Kidney (tissue), 13 donors: ENCODE measurements at regions not wholly inside any gene's neighbourhood (a gene's known extent, or its start where the extent isn't known, plus 50 kb on each side); places are given as distances from the start of the nearest gene placed in this dataset.
"Not testable (repeated sequence)": the region's sequence is repeated elsewhere in the genome, so short reads cannot be mapped to it uniquely, and the experiment has no call there.

Experiments used
- DNase-seq, 5 donors: peaks; one replicate each; pipeline ENCODE4 v3.0.0-alpha.2; 2013 to 2020
- FAIRE-seq: peaks from 2 replicates; lab custom pipeline; 2012; peaks lifted over from hg19 to GRCh38; lab: Jason Lieb, UNC
- H3K27ac ChIP-seq, 2 donors: one replicate each; pipeline ENCODE4 v1.7.0; 2013; ENCODE audit warnings: low read depth in 2 of 2, low read length in 2 of 2, inconsistent platforms in 1 of 2
- H3K27me3 ChIP-seq: one replicate; pipeline ENCODE4 v1.7.1; 2013; ENCODE audit warnings: low read length, inconsistent platforms; ENCODE audit not compliant: control insufficient read depth, insufficient read depth
- H3K36me3 ChIP-seq, 3 donors: one replicate each; pipeline versions ENCODE4 v1.7.0 to v1.7.1; 2013; ENCODE audit warnings: low read length in 3 of 3, control low read depth in 1 of 3, inconsistent platforms in 1 of 3; ENCODE audit not compliant: insufficient read depth in 3 of 3, control insufficient read depth in 2 of 3
- H3K4me1 ChIP-seq, 3 donors: one replicate each; pipeline versions ENCODE4 v1.7.0 to v1.7.1; 2013; ENCODE audit warnings: low read length in 3 of 3, inconsistent platforms in 1 of 3, low read depth in 1 of 3; ENCODE audit not compliant: control insufficient read depth in 2 of 3, insufficient read depth in 2 of 3
- H3K4me3 ChIP-seq, 3 donors: one replicate each; pipeline versions ENCODE4 v1.7.0 to v1.8.1; 2013; ENCODE audit warnings: low read length in 3 of 3, control low read depth in 1 of 3, inconsistent platforms in 1 of 3
- H3K9ac ChIP-seq, 3 donors: one replicate each; pipeline versions ENCODE4 v1.7.0 to v1.7.1; 2013; ENCODE audit warnings: low read length in 3 of 3, control low read depth in 1 of 3, inconsistent platforms in 1 of 3
- H3K9me3 ChIP-seq, 3 donors: one replicate each; pipeline versions ENCODE4 v1.7.0 to v1.7.1; 2013; ENCODE audit warnings: low read length in 3 of 3, control low read depth in 1 of 3, inconsistent platforms in 1 of 3; ENCODE audit not compliant: control insufficient read depth in 2 of 3, insufficient read depth in 1 of 3
- CTCF ChIP-seq: IDR thresholded peaks from 3 replicates; pipeline ENCODE4 v1.5.1; 2012; ENCODE audit warnings: mild to moderate bottlenecking, moderate library complexity, borderline replicate concordance; ENCODE audit not compliant: insufficient read depth; ENCODE audit errors: extremely low read depth
- intact Hi-C: fragments of 100-400 bp; cut with DNase I; formaldehyde crosslinking; loops from one replicate; pipeline ENCODE4 v1.11.1; 2022
- donor health status: control.
- donor health status: control.
- donor health status: control.
- donor health status: control.
- donor health status: control.
- donor health status: DM: yes; HTN: yes; CAD: no.
- donor health status: Normal renal cell carcinoma (clear cell type).

GRCh38 chr2:132268284-132268976, 106.7 kb upstream of the ANKRD30BL start:
- peak in 4 of 5 donors; percentile 96 to 97 (median 96) for DNase-seq
- H3K27ac ChIP-seq, FAIRE-seq, H3K4me1 ChIP-seq, H3K27me3 ChIP-seq, intact Hi-C loops, H3K36me3 ChIP-seq, H3K9me3 ChIP-seq, H3K9ac ChIP-seq: not testable (repeated sequence)
- peak overlapping the region in 1 of 3 donors; percentile 39 for H3K4me3 ChIP-seq
- peak; percentile 38 for TF ChIP-seq CTCF

- Histone ChIP-seq H3K27ac (no peak overlapping the region), H3K4me1 (peaks cover 0 to 2% (median 0%) of the 10 kb centered on the region in 3 donors), H3K4me3 (no peak overlapping the region), H3K36me3 (no peaks in the 10 kb centered on the region), H3K27me3 (peaks cover 3% of the 10 kb centered on the region), H3K9me3 (no peaks in the 10 kb centered on the region), H3K9ac (no peak overlapping the region)
- no peak for DNase-seq
- no peak for TF ChIP-seq CTCF
- FAIRE-seq: no peak
- intact Hi-C loops: no loop called here
Measured at GRCh38 chr2:132268977-132269523, 107.3 kb upstream of the ANKRD30BL start.

GRCh38 chr2:132270255-132270654, 108.5 kb upstream of the ANKRD30BL start:
- DNase-seq: no peak
- Histone ChIP-seq H3K9me3 (no peaks in the 10 kb centered on the region), H3K27ac (no peak overlapping the region), H3K4me3 (no peak overlapping the region), H3K36me3 (no peaks in the 10 kb centered on the region), H3K9ac (no peak overlapping the region), H3K4me1 (peaks cover 0 to 2% (median 0%) of the 10 kb centered on the region in 3 donors), H3K27me3 (peaks cover 3% of the 10 kb centered on the region)
- no peak for TF ChIP-seq CTCF
- FAIRE-seq: no peak
- intact Hi-C loops: no loop called here
